Hepatocyte (in vitro differentiated cells): ENCODE measurements at regions not wholly inside any gene's neighbourhood (a gene's known extent, or its start where the extent isn't known, plus 50 kb on each side); places are given as distances from the start of the nearest gene placed in this dataset.

ENCODE experiments used
- EZH2 ChIP-seq: fragments of 200-600 bp; sonication (generic); IDR thresholded peaks from 2 replicates; pipeline ENCODE4 v1.6.1; 2016; ENCODE audit warnings: antibody characterized with exemption, mild to moderate bottlenecking, borderline replicate concordance
- EZH2phosphoT487 ChIP-seq: fragments of 200-600 bp; sonication (generic); IDR thresholded peaks from one replicate; pipeline ENCODE4 v1.6.1; 2018; ENCODE audit warnings: antibody characterized with exemption, mild to moderate bottlenecking, low read depth, moderate library complexity; ENCODE audit not compliant: unreplicated experiment, severe bottlenecking
- TF ChIP-seq, protein P1 (sequence below): fragments of 200-600 bp; sonication (generic); IDR thresholded peaks from 2 replicates; pipeline ENCODE4 v1.5.1; 2016; ENCODE audit warnings: antibody characterized with exemption, mild to moderate bottlenecking; ENCODE audit not compliant: poor library complexity

DNA sequence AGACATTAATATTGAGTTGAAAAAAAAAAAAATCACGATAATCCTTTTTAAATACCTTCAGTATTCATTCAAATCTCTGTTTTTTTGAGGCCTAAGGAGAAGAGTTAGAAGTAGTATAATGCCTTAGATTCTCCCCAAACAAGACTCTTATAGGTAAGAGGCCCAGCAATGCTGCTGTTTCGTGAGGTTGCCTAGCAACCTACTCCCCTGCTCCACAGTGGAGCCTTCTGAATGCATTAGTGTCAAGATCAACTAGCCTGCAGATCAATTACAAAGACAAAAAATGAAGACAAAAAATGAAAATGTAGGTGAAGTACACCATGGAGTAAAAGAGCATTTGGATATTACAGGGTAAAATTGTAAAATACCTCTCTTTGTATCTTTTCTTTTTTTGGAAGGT is 229.8 kb upstream of the LUZP2 start:
- TF ChIP-seq EZH2 (no peak), EZH2phosphoT487 (no peak)
- TF ChIP-seq, protein P1, sequence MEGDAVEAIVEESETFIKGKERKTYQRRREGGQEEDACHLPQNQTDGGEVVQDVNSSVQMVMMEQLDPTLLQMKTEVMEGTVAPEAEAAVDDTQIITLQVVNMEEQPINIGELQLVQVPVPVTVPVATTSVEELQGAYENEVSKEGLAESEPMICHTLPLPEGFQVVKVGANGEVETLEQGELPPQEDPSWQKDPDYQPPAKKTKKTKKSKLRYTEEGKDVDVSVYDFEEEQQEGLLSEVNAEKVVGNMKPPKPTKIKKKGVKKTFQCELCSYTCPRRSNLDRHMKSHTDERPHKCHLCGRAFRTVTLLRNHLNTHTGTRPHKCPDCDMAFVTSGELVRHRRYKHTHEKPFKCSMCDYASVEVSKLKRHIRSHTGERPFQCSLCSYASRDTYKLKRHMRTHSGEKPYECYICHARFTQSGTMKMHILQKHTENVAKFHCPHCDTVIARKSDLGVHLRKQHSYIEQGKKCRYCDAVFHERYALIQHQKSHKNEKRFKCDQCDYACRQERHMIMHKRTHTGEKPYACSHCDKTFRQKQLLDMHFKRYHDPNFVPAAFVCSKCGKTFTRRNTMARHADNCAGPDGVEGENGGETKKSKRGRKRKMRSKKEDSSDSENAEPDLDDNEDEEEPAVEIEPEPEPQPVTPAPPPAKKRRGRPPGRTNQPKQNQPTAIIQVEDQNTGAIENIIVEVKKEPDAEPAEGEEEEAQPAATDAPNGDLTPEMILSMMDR, result no peak
